Cardiac muscle cell (in vitro differentiated cells and primary cell): ENCODE measurements at regions not wholly inside any gene's neighbourhood (a gene's known extent, or its start where the extent isn't known, plus 50 kb on each side); places are given as distances from the start of the nearest gene placed in this dataset.
"Not testable (repeated sequence)": the region's sequence is repeated elsewhere in the genome, so short reads cannot be mapped to it uniquely, and the experiment has no call there.

ENCODE experiments used
- DNase-seq, 2 donors: peaks; one replicate each; pipeline versions ENCODE4 v3.0.0 to v3.0.0-alpha.2; 2010 to 2017; ENCODE audit warnings: low read depth in 1 of 2, low spot score in 1 of 2
- H3K27ac ChIP-seq: fragments of 200-600 bp; sonication (generic); 2 replicates; pipeline ENCODE4 v1.5.1; 2016
- H3K27me3 ChIP-seq: fragments of 200-600 bp; sonication (generic); 2 replicates; pipeline ENCODE4 v1.6.0; 2016; ENCODE audit warnings: control low read depth
- H3K36me3 ChIP-seq: fragments of 200-600 bp; sonication (generic); 2 replicates; pipeline ENCODE4 v1.5.1; 2016; ENCODE audit warnings: control low read depth
- H3K4me1 ChIP-seq: fragments of 200-600 bp; sonication (generic); 2 replicates; pipeline ENCODE4 v1.8.1; 2017; ENCODE audit warnings: low read depth, mild to moderate bottlenecking, mixed run types
- H3K4me3 ChIP-seq: fragments of 200-600 bp; sonication (generic); 2 replicates; pipeline ENCODE4 v1.5.1; 2016; ENCODE audit warnings: mild to moderate bottlenecking
- H3K9me3 ChIP-seq: fragments of 200-600 bp; sonication (generic); 2 replicates; pipeline ENCODE4 v1.5.1; 2017; ENCODE audit warnings: low read depth, mild to moderate bottlenecking, control low read depth
- TF ChIP-seq, protein P1 (sequence below): IDR thresholded peaks from 2 replicates; pipeline ENCODE4 v1.5.1; 2012; ENCODE audit warnings: low read depth, mild to moderate bottlenecking, low read length

- TF ChIP-seq, protein P1, sequence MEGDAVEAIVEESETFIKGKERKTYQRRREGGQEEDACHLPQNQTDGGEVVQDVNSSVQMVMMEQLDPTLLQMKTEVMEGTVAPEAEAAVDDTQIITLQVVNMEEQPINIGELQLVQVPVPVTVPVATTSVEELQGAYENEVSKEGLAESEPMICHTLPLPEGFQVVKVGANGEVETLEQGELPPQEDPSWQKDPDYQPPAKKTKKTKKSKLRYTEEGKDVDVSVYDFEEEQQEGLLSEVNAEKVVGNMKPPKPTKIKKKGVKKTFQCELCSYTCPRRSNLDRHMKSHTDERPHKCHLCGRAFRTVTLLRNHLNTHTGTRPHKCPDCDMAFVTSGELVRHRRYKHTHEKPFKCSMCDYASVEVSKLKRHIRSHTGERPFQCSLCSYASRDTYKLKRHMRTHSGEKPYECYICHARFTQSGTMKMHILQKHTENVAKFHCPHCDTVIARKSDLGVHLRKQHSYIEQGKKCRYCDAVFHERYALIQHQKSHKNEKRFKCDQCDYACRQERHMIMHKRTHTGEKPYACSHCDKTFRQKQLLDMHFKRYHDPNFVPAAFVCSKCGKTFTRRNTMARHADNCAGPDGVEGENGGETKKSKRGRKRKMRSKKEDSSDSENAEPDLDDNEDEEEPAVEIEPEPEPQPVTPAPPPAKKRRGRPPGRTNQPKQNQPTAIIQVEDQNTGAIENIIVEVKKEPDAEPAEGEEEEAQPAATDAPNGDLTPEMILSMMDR, result no peak
- no peak for DNase-seq
- H3K9me3 ChIP-seq, result no peaks in the 10 kb centered on the region
Observed at GRCh38 chr5:50318220-50318619, 122.9 kb downstream of the EMB start.

GRCh38 chr5:50306488-50306887 lies 134.6 kb downstream of the EMB start:
- H3K27ac ChIP-seq, H3K27me3 ChIP-seq, H3K4me3 ChIP-seq, H3K36me3 ChIP-seq, H3K4me1 ChIP-seq, DNase-seq, H3K9me3 ChIP-seq: not testable (repeated sequence)

More at GRCh38 chr5:50318220-50318619, 122.9 kb downstream of the EMB start:
- Histone ChIP-seq H3K4me3 (no peak overlapping the region), H3K4me1 (no peaks in the 10 kb centered on the region), H3K36me3 (no peaks in the 10 kb centered on the region), H3K27me3 (no peaks in the 10 kb centered on the region), H3K27ac (no peak overlapping the region)

DNA sequence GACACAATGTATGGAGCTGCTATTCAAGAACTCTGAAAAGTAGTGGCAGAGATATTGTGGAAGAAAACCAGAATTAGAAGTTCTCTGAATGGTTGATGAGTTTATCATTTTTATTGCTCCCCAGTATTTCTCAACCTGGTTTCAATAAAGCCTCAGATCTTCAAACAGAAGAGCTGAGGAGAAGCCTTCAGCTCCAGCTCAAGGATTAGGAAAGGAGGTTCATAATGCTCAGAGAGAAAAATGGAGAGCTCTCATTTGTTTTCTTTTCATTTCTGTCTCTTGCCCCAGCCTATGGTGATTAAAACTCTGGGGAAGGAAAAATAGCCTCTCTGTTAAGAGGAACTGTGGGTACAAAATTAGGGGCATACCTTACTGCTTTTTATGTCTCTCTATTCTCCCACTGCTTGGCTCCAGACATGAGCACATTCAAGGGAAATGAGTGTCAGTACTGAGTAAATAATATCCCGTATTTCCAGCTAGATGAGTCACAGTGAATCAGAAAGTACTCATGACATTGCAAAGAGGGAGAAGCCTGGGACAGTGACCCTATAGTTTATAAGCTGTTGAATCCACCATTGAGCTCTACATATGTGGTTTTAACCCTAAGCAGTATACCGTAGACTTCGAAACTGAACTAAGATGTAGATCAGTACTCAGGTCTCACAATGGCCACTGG lies 138.1 kb downstream of the EMB start:
- no peak for DNase-seq
- no peaks in the 10 kb centered on the region for H3K27me3 ChIP-seq
- H3K4me1 ChIP-seq, result no peaks in the 10 kb centered on the region
- H3K4me3 ChIP-seq, result no peak overlapping the region
- no peaks in the 10 kb centered on the region for H3K36me3 ChIP-seq
- H3K27ac ChIP-seq, result no peak overlapping the region
- TF ChIP-seq, protein P1, result no peak
- H3K9me3 ChIP-seq, result no peaks in the 10 kb centered on the region

DNA sequence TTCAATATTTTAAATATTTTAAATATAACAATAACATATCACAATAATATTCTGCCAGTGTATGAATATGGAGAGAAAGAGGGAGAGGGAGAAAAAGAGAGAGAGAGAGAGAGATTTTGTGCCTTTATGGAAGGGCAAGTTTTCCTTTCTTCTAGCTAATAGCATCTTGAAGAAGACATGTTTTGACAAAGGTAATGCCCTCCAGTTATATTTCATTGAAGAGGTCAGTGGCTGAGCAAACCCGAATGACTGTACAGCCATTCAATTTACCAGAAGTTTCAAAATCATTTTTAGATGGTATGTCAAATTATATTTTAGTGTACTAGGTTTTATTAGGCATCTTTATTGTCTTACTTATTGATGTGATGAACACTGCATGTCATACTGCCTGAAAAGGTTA lies 139.3 kb downstream of the EMB start:
- Histone ChIP-seq H3K4me3 (no peak overlapping the region), H3K4me1 (no peaks in the 10 kb centered on the region), H3K27me3 (no peaks in the 10 kb centered on the region), H3K27ac (no peak overlapping the region), H3K36me3 (no peaks in the 10 kb centered on the region), H3K9me3 (no peaks in the 10 kb centered on the region)
- TF ChIP-seq, protein P1, result no peak
- DNase-seq, result no peak

- H3K27me3 ChIP-seq, result no peaks in the 10 kb centered on the region
- TF ChIP-seq, protein P1, result no peak
Observed at GRCh38 chr5:50300878-50301277, 140.2 kb downstream of the EMB start.

DNA sequence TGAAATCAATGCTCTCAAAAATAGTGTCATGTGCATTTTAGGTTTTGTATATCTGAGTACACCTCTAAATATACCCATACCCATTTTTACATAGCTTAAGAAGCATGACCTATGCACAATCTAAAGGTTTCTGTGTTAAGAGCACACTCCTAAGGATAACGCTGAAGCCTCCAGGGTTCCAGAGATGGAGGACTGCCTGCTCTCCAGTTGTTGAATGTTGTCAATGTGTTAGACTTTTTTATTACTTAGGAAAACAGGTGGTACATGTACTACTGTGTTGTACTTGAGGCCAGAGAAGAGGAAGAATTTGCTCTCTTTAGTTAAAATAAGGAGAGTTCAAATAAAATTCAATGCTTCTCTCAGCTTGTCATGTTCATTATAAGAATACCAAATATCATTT lies 141.2 kb downstream of the EMB start:
- TF ChIP-seq, protein P1, result no peak
- no peaks in the 10 kb centered on the region for H3K4me1 ChIP-seq
- no peak overlapping the region for H3K27ac ChIP-seq
- DNase-seq, result no peak
- H3K4me3 ChIP-seq, result no peak overlapping the region
- H3K9me3 ChIP-seq, result no peaks in the 10 kb centered on the region
- H3K27me3 ChIP-seq, result no peaks in the 10 kb centered on the region
- H3K36me3 ChIP-seq, result no peaks in the 10 kb centered on the region

More at GRCh38 chr5:50300878-50301277, 140.2 kb downstream of the EMB start:
- H3K36me3 ChIP-seq, result no peaks in the 10 kb centered on the region
- no peak overlapping the region for H3K27ac ChIP-seq
- no peaks in the 10 kb centered on the region for H3K4me1 ChIP-seq
- no peak overlapping the region for H3K4me3 ChIP-seq
- DNase-seq, result no peak
- no peaks in the 10 kb centered on the region for H3K9me3 ChIP-seq
